GM21390 (cell line): ENCODE measurements at regions not wholly inside any gene's neighbourhood (a gene's known extent, or its start where the extent isn't known, plus 50 kb on each side); places are given as distances from the start of the nearest gene placed in this dataset.

Experiments
- ATAC-seq: cut with Tn5 transposase; IDR thresholded peaks from one replicate; pipeline ENCODE4 v1.9.1; 2021; ENCODE audit not compliant: unreplicated experiment

DNA sequence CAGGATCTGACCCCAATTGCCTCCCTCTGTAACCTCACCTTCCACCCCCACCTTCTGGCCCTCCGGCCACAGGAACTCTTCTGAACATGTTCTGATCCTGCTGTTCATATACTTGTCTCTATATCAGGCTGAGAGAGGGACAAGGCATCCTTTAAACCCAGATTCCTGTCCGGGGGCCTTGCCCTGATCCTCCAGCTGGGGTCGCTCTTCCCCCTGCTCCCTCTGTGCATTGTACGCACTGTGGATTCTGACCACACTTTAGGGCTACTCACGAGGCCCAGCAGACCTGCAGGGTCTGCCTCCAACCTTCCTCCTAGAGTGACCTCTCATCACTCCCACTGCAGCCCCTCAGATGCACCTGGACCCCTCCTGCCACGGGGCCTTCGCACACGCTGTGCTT, 269.3 kb downstream of the UQCRFS1 start:
- no peak for ATAC-seq

GRCh38 chr19:28941833-28942232, 271.1 kb downstream of the UQCRFS1 start:
- ATAC-seq, result no peak

- no peak for ATAC-seq
Observed at GRCh38 chr19:28940751-28941500, 272.0 kb downstream of the UQCRFS1 start.

DNA sequence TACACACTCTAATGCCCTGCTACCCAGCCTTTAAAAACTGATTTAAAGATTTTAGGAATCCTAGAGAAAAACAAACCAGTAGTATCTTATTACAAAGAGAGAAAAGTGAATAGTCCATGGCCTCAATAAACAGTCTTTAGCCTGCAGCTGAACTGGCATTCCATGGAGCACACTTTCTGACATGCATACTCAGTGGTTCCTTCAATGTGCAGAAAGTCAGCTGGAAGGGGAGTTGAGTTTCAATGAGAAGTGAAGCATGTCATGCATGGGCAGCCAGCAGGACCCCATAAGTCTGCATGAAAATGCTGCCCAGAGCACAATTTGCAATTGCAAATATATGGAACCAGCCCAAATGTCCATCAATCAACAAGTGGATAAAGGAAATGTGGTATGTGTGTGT, 273.7 kb downstream of the UQCRFS1 start:
- no peak for ATAC-seq

GRCh38 chr19:28936001-28936400, 276.9 kb downstream of the UQCRFS1 start:
- no peak for ATAC-seq

DNA sequence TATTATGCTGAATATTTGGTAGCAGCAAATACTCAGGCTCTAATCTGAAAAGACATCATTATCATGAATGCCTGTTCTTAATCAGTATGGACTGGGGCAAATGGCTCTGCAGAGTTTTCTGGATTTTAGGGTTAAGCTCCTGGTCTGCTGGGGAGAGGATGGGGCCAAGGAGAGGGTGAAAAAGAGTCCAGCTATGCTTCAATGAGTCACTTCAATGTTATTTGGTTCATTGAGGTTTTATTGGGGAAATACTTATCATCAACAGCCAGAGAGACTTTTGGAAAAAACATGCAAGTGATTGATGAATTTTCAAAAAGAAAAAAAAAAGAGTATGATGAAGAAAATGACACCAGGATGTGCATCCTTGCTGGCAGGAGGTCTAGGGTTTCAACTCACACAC, 278.3 kb downstream of the UQCRFS1 start:
- no peak for ATAC-seq

GRCh38 chr19:28933039-28933438, 279.9 kb downstream of the UQCRFS1 start:
- ATAC-seq, result no peak

DNA sequence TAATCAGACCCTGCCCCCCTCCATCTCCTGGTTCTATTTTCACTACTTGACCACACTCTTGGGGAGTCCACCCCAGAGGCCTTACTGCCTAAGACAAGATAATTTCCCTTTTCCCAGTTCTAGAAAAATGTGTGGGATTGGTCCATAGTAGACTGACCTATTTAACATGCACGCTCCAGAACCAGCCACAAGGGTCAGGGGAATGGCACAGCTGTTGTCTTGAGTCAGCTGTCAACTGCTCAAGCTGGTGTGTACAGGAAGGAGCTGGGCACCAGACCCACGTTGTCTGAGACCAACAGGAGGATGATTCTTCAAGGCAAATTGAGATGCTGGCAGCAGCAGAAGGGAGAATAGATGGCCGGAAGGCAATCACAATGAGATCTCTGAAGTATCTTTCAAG, 280.5 kb downstream of the UQCRFS1 start:
- no peak for ATAC-seq

DNA sequence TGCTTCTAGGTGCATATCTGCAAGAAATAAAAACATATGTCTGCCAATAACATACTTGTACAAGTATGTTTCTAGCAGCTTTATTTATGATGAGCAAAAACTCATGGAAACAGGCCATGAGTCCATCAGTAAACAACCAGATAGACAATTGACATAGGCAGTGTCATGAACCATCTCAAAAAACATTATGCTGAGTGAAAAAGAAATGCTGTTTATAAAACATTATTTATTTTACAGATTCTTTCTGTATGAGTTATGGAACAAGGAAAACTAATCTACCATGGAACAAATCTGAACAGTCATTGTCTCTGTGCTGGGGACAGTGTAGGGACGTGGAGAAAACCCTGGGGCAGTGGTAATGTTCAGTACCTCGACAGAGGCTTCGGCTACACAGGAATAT, 283.9 kb downstream of the UQCRFS1 start:
- ATAC-seq, result no peak

DNA sequence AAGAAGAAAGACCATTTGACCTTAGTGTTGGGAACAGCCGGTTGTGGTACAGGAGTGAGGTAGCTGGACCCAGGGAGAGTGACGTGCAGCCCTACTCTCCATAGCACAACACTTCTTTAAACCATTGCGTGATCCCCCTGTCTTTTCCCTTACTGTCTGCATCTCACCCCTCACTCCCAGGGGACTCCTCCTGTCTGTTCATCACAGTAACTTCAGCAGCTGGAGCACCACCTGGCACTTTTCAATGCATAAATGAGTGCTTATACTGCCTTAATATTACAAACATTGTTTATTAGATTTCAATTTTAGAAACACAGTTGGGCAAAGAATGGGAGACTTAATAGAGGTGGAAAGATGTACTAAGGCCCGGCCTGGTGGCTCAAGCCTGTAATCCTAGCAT, 285.5 kb downstream of the UQCRFS1 start:
- no peak for ATAC-seq

- no peak for ATAC-seq
Observed at GRCh38 chr19:28920269-28921066, 292.5 kb downstream of the UQCRFS1 start.

GRCh38 chr19:28917621-28918020, 295.3 kb downstream of the UQCRFS1 start:
- no peak for ATAC-seq

DNA sequence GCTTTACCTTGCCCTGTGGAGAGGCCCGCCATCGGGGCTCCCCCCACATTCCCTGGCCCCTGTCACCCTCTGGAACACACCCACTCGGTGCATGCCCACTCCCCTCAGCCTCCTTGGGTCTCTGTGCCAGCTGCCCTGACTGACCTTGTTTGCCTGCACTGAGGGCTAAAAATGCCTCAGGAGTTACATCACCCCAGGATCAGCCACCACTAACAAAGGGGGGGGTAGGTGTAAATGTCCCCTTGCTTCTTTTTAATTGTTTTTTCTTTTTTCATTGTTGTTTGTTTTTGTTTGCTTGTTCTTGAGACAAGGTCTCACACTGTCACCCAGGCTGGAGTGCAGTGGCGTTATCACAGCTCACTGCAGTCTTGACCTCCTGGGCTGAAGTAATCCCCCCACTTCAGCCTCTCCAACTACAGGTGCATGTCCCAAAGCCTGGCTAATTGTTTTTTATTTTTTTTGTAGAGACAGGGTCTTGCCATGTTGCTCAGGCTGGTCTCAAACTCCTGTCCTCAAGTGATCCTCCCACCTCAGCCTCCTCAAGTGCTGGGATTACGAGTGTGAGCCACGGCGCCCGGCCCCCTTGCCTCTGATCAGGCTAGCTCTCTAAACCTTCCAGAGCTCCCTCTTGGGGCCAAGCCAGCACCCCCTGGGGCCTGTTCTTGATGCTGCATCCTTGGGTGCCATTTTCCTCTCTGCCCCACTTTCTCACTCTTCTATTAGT, 297.1 kb downstream of the UQCRFS1 start:
- no peak for ATAC-seq

DNA sequence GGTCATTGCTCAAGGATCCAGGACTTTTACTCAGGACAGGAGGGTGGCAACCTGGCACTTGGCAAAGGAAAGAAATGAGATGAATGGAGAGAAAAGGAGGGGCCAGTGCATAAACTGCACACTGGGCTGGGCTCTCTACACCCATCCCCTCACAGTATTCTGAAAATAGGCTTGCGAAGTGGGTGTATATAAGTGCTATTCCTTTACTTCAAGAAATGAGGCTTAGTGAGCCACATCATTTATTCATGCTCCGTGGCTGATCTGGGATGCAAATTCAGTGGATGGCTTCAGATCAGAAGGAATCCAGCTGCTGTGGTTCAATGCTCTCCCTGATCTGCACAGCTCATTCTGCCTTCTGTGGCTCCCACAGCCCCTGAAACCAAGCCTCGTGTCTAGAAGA, 297.7 kb downstream of the UQCRFS1 start:
- no peak for ATAC-seq

GRCh38 chr19:28914173-28914572, 298.8 kb downstream of the UQCRFS1 start:
- no peak for ATAC-seq

DNA sequence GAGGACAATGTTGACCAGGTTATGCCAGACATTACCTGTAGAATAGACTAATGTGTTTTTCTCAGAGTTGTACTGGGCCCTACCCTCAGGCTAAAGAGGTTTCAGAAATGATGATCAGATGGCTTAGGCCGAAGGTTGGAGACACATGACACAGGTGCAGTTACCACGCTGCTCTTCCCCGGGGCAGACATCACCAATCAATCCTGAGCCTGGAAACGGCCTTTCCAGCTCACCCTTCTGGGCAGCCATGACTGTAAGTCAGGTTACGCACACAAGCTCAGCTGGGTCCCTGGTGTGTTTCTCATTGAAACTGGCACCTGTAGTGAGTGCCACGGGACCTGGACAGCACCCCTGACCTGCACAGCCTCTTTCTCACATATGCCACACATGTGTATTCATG, 299.3 kb downstream of the UQCRFS1 start:
- no peak for ATAC-seq

GRCh38 chr19:28908941-28909340, 304.0 kb downstream of the UQCRFS1 start:
- ATAC-seq, result no peak

DNA sequence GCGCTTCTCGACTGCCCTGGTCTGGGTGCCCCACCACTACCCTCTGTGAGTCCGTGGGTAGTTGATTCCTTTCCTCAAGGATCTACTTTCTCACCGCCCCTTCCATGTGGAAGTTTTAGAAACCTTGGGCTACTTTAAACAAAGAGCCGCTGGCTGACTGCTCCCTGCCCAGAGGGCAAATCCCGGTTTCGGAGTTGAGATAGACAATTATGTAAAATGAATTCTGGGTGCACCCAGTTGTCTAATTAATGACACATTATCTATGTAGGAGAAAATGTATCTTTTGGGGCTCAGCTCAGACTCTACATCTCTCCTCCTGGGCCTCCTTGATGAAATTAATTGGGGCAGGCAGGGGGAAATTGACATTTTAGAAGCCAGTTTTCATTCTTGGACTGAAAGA, 305.4 kb downstream of the UQCRFS1 start:
- ATAC-seq, result no peak

GRCh38 chr19:28905996-28906395, 307.0 kb downstream of the UQCRFS1 start:
- no peak for ATAC-seq

- no peak for ATAC-seq
Observed at GRCh38 chr19:28899703-28900102, 313.2 kb downstream of the UQCRFS1 start.

DNA sequence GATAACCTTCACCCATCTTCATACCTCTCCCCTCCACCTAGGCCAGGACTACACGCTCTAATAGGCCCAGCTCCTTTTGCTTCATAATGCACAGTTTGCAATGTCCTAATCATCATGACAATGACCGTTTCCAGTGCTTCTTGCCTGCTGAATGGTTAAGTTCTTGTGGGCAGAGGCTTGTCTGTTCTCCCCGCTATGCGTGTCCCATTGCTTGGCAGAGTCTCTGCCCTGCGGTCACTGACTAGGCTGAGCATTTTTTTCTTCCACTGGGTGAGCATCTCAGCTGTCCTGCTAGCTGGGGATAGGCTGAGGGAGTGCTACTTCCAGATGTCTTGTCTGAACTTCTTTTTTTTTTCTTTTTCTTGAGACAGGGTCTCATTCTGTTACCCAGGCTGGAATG, 314.7 kb downstream of the UQCRFS1 start:
- ATAC-seq, result no peak
